ENCODE measurements at regions not wholly inside any gene's neighbourhood (a gene's known extent, or its start where the extent isn't known, plus 50 kb on each side); places are given as distances from the start of the nearest gene placed in this dataset.

DNA sequence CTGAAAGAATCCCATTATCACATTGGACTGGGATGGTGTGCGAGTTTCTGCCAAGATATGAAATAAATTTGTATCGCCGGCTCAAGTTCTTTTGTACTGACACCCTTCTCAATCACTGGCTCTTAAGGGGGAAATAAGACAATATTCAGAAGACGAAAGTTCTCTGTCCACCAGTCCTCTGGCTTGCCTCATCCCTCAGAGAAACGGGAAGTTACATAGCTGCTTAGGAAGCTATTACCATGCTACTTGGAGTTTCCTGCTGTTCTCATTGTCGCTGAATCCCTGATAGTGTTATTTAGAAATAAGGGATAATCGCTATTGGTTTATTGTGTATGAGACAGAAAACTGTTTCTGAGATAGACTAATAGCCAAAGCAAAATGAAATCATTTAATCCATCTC is 205.0 kb upstream of the ZNF521 start:
- DNase-seq, result no peak
- no peak for TF ChIP-seq CTCF (IDR thresholded peaks at IDR 0.05)
- H3K27ac ChIP-seq, result no peak overlapping the region
- H3K9me3 ChIP-seq, result no peaks in the 10 kb centered on the region
- peaks cover 6% of the 10 kb centered on the region for H3K4me1 ChIP-seq
- ATAC-seq, result no peak
- no peaks in the 10 kb centered on the region for H3K36me3 ChIP-seq (ENCODE audit: insufficient read depth in 1 of 2, low read depth in 1 of 2)
- intact Hi-C loops (cut with DNase I), result no loop called here
- 25 to 30% (median 26%) methylated on average over 7 of the region's 7 CpGs for WGBS, 3 donors
- H3K27me3 ChIP-seq (ENCODE audit: insufficient read depth in 3 of 3, low read length in 2 of 3), result peaks cover 0 to 2% (median 0%) of the 10 kb centered on the region in 3 donors
- H3K4me3 ChIP-seq, result no peak overlapping the region

DNA sequence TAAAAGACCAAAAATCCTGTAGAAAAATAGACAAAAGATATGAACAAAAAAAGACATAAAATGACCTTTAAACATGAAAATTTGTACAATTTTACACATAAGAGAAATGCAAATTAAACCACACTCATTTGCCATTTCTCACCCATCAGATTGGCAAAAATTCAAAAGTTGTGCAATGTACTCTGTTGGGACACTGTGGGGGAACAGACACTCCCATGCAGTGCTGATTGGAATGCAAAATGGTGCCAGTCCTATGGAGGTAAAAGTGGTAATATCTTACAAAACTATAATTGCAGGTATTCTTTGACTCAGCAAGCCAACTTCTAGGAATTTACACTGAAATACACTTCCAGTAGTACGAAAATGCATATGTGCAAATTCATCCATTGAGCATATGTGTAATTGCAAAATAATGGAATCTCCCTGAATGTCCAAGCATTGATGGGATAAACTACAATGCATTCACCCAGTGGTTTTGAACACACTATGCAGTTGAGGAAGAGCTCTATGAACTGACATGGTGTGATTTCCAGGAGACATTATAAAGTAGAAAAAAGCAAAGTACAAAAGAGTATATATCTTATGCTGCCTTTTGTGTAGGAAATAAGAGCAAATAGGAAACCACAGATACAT is 201.8 kb upstream of the ZNF521 start:
- WGBS, 3 donors, result 94 to 95% (median 95%) methylated on average over 1 of the region's 1 CpG
- Histone ChIP-seq H3K4me3 (no peak overlapping the region), H3K36me3 (ENCODE audit: insufficient read depth in 1 of 2, low read depth in 1 of 2) (no peaks in the 10 kb centered on the region), H3K9me3 (no peaks in the 10 kb centered on the region), H3K27ac (no peak overlapping the region), H3K27me3 (ENCODE audit: insufficient read depth in 3 of 3, low read length in 2 of 3) (peaks cover 0 to 2% (median 0%) of the 10 kb centered on the region in 3 donors), H3K4me1 (no peaks in the 10 kb centered on the region)
- ATAC-seq, result no peak
- intact Hi-C loops (cut with DNase I), result no loop called here
- DNase-seq, result no peak
- TF ChIP-seq CTCF (IDR thresholded peaks at IDR 0.05), result no peak

DNA sequence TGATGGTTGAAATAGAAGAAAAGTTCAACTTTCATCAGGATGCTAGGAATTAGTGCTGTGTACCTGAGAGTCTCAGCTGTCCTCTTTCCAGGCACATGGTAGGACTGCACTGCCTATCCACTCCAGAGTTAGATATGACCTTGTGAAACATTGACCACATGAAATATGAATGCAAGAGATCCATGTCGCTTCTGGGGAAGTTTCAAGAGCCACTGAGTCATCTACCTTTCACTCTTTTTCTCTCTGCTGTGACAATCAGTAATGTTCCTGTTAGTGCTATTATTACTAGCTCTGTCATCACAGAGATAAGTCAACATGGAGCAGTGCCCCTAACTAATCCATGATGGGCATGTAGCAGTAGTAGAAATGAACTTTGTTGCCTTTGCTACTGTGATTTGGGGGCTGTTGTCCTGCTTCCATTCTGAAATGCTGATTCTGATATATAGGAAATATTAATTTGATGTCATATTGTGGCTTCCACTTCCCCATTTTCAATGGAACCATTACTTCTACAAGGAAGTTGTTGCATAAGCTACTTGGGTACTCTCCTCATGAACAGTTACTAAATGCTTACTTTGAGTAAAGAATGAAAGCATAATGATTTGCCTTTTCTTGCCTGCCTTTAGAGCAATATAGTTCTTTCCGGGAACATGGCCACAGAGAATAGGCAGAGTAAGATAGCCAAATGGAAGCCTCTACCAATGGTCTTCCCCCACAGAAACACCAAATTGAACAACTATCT is 192.8 kb upstream of the ZNF521 start:
- H3K4me3 ChIP-seq, result no peak overlapping the region
- H3K9me3 ChIP-seq, result no peaks in the 10 kb centered on the region
- H3K27me3 ChIP-seq (ENCODE audit: insufficient read depth in 3 of 3, low read length in 2 of 3), result no peaks in the 10 kb centered on the region
- no peaks in the 10 kb centered on the region for H3K36me3 ChIP-seq (ENCODE audit: insufficient read depth in 1 of 2, low read depth in 1 of 2)
- WGBS, 3 donors, result 80 to 96% (median 90%) methylated on average over 2 of the region's 2 CpGs
- TF ChIP-seq CTCF (IDR thresholded peaks at IDR 0.05), result no peak
- H3K27ac ChIP-seq, result no peak overlapping the region
- DNase-seq, result no peak
- H3K4me1 ChIP-seq, result no peaks in the 10 kb centered on the region
- intact Hi-C loops (cut with DNase I), result no loop called here
- ATAC-seq, result no peak

- TF ChIP-seq CTCF (IDR thresholded peaks at IDR 0.05), result no peak
- intact Hi-C loops (cut with DNase I), result no loop called here
- 92 to 98% (median 96%) methylated on average over 7 of the region's 7 CpGs for WGBS, 3 donors
- Histone ChIP-seq H3K36me3 (ENCODE audit: insufficient read depth in 1 of 2, low read depth in 1 of 2) (no peaks in the 10 kb centered on the region), H3K27ac (no peak overlapping the region), H3K4me1 (no peaks in the 10 kb centered on the region), H3K9me3 (no peaks in the 10 kb centered on the region), H3K27me3 (ENCODE audit: insufficient read depth in 3 of 3, low read length in 2 of 3) (no peaks in the 10 kb centered on the region), H3K4me3 (no peak overlapping the region)
- DNase-seq, result no peak
- ATAC-seq, result no peak
These were observed 186.4 kb upstream of the ZNF521 start for GRCh38 chr18:25538175-25538922.
